ENCODE measurements at regions not wholly inside any gene's neighbourhood (a gene's known extent, or its start where the extent isn't known, plus 50 kb on each side); places are given as distances from the start of the nearest gene placed in this dataset.
"Not testable (repeated sequence)": the region's sequence is repeated elsewhere in the genome, so short reads cannot be mapped to it uniquely, and the experiment has no call there.

DNA sequence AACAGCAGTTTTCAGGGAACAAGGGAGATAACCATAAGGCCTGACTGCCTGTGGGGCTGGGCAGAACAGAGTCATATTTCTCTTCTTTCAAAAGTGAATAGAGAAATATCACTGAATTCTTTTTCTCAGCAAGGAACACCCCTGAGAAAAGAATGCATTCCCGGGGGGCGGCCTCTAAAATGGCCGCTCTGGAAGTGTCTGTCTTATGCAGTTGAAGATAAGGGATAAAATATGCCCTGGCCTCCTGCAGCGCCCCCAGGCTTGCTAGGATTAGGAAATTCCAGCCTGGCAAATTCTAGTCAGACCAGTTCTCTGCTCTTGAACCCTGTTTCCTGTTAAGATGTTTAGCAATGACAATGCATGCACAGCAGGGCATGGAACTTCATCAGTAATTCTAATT, 745.4 kb downstream of the GRXCR1 start:
- not testable (repeated sequence) for H4K20me1 ChIP-seq (replicated peaks; ENCODE audit: insufficient read depth); H3K4me1 ChIP-seq (ENCODE audit: insufficient read depth); H3F3A ChIP-seq (replicated peaks; ENCODE audit: low read depth); H2AFZ ChIP-seq; H3K9me2 ChIP-seq (ENCODE audit: insufficient read depth); H3K27me3 ChIP-seq (ENCODE audit: insufficient read depth); ATAC-seq; H3K27ac Mint-ChIP-seq; H3K36me3 ChIP-seq (ENCODE audit: insufficient read depth); H3K79me2 ChIP-seq (replicated peaks; ENCODE audit: insufficient read depth); H3K4me3 ChIP-seq; H3K4me1 Mint-ChIP-seq; H3K27ac ChIP-seq (ENCODE audit: low read depth); H3K27me3 Mint-ChIP-seq (ENCODE audit: insufficient read depth, low read depth, poor library complexity); H3K4me2 ChIP-seq; H3K4me3 Mint-ChIP-seq
- Mint-ChIP-seq H3K9me3 (peaks cover 37% of the 10 kb centered on the region), H3K36me3 (ENCODE audit: low read depth) (peaks cover 30% of the 10 kb centered on the region)
- DNase-seq (ENCODE audit: low spot score), result peak; percentile 14

DNA sequence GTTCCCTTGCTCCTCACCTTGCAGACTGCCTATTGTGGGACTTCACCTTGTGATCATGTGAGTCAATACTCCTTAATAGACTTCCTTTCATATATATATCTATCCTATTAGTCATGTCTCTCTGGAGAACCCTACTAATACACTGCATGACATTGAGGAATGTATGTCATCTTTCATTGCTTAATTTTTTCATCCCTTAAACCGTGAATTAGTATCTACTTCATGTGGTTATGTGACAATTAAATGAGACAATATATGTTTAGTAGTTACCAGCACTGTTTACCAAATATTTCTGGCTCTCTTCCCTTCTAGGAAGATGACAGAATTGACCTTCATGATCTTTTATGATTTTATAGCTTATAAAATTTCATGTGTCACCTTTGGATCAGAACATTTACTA, 759.5 kb downstream of the GRXCR1 start:
- Histone ChIP-seq H3K27me3 (ENCODE audit: insufficient read depth) (no peaks in the 10 kb centered on the region), H4K20me1 (replicated peaks; ENCODE audit: insufficient read depth) (no peaks in the 10 kb centered on the region), H3F3A (replicated peaks; ENCODE audit: low read depth) (no peaks in the 10 kb centered on the region), H3K27ac (ENCODE audit: low read depth) (no peak overlapping the region), H3K9me2 (ENCODE audit: insufficient read depth) (peaks cover 11% of the 10 kb centered on the region), H3K79me2 (replicated peaks; ENCODE audit: insufficient read depth) (no peaks in the 10 kb centered on the region), H3K36me3 (ENCODE audit: insufficient read depth) (no peaks in the 10 kb centered on the region), H3K4me3 (no peak overlapping the region), H2AFZ (no peak overlapping the region), H3K4me1 (ENCODE audit: insufficient read depth) (no peaks in the 10 kb centered on the region), H3K4me2 (no peak overlapping the region)
- Mint-ChIP-seq H3K9me3 (peaks cover 29% of the 10 kb centered on the region), H3K36me3 (ENCODE audit: low read depth) (peaks cover 17% of the 10 kb centered on the region), H3K27ac (no peak overlapping the region), H3K4me3 (no peak overlapping the region), H3K27me3 (ENCODE audit: insufficient read depth, low read depth, poor library complexity) (no peaks in the 10 kb centered on the region), H3K4me1 (no peaks in the 10 kb centered on the region)
- TF ChIP-seq, protein P1, sequence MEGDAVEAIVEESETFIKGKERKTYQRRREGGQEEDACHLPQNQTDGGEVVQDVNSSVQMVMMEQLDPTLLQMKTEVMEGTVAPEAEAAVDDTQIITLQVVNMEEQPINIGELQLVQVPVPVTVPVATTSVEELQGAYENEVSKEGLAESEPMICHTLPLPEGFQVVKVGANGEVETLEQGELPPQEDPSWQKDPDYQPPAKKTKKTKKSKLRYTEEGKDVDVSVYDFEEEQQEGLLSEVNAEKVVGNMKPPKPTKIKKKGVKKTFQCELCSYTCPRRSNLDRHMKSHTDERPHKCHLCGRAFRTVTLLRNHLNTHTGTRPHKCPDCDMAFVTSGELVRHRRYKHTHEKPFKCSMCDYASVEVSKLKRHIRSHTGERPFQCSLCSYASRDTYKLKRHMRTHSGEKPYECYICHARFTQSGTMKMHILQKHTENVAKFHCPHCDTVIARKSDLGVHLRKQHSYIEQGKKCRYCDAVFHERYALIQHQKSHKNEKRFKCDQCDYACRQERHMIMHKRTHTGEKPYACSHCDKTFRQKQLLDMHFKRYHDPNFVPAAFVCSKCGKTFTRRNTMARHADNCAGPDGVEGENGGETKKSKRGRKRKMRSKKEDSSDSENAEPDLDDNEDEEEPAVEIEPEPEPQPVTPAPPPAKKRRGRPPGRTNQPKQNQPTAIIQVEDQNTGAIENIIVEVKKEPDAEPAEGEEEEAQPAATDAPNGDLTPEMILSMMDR (conservative IDR thresholded peaks at IDR 0.05; ENCODE audit: low read depth in 2 of 2), result no peak
- TF ChIP-seq ZNF331 (CRISPR knock-in tag; IDR thresholded peaks at IDR 0.05; ENCODE audit: low read depth), result no peak
- TF ChIP-seq, protein P2, sequence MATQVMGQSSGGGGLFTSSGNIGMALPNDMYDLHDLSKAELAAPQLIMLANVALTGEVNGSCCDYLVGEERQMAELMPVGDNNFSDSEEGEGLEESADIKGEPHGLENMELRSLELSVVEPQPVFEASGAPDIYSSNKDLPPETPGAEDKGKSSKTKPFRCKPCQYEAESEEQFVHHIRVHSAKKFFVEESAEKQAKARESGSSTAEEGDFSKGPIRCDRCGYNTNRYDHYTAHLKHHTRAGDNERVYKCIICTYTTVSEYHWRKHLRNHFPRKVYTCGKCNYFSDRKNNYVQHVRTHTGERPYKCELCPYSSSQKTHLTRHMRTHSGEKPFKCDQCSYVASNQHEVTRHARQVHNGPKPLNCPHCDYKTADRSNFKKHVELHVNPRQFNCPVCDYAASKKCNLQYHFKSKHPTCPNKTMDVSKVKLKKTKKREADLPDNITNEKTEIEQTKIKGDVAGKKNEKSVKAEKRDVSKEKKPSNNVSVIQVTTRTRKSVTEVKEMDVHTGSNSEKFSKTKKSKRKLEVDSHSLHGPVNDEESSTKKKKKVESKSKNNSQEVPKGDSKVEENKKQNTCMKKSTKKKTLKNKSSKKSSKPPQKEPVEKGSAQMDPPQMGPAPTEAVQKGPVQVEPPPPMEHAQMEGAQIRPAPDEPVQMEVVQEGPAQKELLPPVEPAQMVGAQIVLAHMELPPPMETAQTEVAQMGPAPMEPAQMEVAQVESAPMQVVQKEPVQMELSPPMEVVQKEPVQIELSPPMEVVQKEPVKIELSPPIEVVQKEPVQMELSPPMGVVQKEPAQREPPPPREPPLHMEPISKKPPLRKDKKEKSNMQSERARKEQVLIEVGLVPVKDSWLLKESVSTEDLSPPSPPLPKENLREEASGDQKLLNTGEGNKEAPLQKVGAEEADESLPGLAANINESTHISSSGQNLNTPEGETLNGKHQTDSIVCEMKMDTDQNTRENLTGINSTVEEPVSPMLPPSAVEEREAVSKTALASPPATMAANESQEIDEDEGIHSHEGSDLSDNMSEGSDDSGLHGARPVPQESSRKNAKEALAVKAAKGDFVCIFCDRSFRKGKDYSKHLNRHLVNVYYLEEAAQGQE (IDR thresholded peaks at IDR 0.05; ENCODE audit: unreplicated experiment), result no peak
- no peak for TF ChIP-seq JUNB (IDR thresholded peaks at IDR 0.05; ENCODE audit: unreplicated experiment)
- TF ChIP-seq, protein P3, sequence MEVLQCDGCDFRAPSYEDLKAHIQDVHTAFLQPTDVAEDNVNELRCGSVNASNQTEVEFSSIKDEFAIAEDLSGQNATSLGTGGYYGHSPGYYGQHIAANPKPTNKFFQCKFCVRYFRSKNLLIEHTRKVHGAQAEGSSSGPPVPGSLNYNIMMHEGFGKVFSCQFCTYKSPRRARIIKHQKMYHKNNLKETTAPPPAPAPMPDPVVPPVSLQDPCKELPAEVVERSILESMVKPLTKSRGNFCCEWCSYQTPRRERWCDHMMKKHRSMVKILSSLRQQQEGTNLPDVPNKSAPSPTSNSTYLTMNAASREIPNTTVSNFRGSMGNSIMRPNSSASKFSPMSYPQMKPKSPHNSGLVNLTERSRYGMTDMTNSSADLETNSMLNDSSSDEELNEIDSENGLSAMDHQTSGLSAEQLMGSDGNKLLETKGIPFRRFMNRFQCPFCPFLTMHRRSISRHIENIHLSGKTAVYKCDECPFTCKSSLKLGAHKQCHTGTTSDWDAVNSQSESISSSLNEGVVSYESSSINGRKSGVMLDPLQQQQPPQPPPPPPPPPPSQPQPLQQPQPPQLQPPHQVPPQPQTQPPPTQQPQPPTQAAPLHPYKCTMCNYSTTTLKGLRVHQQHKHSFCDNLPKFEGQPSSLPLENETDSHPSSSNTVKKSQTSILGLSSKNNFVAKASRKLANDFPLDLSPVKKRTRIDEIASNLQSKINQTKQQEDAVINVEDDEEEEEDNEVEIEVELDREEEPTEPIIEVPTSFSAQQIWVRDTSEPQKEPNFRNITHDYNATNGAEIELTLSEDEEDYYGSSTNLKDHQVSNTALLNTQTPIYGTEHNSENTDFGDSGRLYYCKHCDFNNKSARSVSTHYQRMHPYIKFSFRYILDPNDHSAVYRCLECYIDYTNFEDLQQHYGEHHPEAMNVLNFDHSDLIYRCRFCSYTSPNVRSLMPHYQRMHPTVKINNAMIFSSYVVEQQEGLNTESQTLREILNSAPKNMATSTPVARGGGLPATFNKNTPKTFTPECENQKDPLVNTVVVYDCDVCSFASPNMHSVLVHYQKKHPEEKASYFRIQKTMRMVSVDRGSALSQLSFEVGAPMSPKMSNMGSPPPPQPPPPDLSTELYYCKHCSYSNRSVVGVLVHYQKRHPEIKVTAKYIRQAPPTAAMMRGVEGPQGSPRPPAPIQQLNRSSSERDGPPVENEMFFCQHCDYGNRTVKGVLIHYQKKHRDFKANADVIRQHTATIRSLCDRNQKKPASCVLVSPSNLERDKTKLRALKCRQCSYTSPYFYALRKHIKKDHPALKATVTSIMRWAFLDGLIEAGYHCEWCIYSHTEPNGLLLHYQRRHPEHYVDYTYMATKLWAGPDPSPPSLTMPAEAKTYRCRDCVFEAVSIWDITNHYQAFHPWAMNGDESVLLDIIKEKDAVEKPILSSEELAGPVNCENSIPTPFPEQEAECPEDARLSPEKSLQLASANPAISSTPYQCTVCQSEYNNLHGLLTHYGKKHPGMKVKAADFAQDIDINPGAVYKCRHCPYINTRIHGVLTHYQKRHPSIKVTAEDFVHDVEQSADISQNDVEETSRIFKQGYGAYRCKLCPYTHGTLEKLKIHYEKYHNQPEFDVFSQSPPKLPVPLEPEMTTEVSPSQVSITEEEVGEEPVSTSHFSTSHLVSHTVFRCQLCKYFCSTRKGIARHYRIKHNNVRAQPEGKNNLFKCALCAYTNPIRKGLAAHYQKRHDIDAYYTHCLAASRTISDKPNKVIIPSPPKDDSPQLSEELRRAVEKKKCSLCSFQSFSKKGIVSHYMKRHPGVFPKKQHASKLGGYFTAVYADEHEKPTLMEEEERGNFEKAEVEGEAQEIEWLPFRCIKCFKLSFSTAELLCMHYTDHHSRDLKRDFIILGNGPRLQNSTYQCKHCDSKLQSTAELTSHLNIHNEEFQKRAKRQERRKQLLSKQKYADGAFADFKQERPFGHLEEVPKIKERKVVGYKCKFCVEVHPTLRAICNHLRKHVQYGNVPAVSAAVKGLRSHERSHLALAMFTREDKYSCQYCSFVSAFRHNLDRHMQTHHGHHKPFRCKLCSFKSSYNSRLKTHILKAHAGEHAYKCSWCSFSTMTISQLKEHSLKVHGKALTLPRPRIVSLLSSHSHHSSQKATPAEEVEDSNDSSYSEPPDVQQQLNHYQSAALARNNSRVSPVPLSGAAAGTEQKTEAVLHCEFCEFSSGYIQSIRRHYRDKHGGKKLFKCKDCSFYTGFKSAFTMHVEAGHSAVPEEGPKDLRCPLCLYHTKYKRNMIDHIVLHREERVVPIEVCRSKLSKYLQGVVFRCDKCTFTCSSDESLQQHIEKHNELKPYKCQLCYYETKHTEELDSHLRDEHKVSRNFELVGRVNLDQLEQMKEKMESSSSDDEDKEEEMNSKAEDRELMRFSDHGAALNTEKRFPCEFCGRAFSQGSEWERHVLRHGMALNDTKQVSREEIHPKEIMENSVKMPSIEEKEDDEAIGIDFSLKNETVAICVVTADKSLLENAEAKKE (CRISPR knock-in tag; IDR thresholded peaks at IDR 0.05), result no peak
- no peak for TF ChIP-seq NANOG (IDR thresholded peaks at IDR 0.05; ENCODE audit: borderline replicate concordance)
- TF ChIP-seq EZH2 (IDR thresholded peaks at IDR 0.05; ENCODE audit: low read depth, unreplicated experiment), result no peak
- no peak for TF ChIP-seq EZH2phosphoT487 (IDR thresholded peaks at IDR 0.05; ENCODE audit: unreplicated experiment)
- TF ChIP-seq, protein P4, sequence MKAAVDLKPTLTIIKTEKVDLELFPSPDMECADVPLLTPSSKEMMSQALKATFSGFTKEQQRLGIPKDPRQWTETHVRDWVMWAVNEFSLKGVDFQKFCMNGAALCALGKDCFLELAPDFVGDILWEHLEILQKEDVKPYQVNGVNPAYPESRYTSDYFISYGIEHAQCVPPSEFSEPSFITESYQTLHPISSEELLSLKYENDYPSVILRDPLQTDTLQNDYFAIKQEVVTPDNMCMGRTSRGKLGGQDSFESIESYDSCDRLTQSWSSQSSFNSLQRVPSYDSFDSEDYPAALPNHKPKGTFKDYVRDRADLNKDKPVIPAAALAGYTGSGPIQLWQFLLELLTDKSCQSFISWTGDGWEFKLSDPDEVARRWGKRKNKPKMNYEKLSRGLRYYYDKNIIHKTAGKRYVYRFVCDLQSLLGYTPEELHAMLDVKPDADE (IDR thresholded peaks at IDR 0.05), result no peak
- TF ChIP-seq ZNF114 (CRISPR knock-in tag; IDR thresholded peaks at IDR 0.05), result no peak
- ATAC-seq (no peak), DNase-seq (ENCODE audit: low spot score) (no peak)

Measured in GM23338 (cell line).